Stimulated activated naive B cell treated with anti-CD40 and anti-IgM and Interleukin-4, amounts not matched to agents 10 μg/mL and 1 μg/mL and 100 μg/mL, for 72 hours (primary cell): ENCODE measurements at regions not wholly inside any gene's neighbourhood (a gene's known extent, or its start where the extent isn't known, plus 50 kb on each side); places are given as distances from the start of the nearest gene placed in this dataset.

ENCODE experiments used
- ATAC-seq, 2 donors: fragments of 150-1000 bp; cut with Tn5 transposase; replicated peaks; 2 replicates each; pipeline ENCODE4 v1.10.0; 2021; ENCODE audit warnings: moderate library complexity in 1 of 2
- DNase-seq: peaks from one replicate; pipeline ENCODE4 v3.0.0; 2021
- H3K27ac Mint-ChIP-seq: one replicate; pipeline ENCODE4 v1.8.0; 2022; ENCODE audit warnings: mild to moderate bottlenecking, mixed read lengths
- H3K27me3 Mint-ChIP-seq, 2 donors: one replicate each; pipeline ENCODE4 v1.8.0; 2022; ENCODE audit warnings: mixed read lengths in 2 of 2
- H3K36me3 Mint-ChIP-seq, 2 donors: one replicate each; pipeline ENCODE4 v1.8.0; 2022; ENCODE audit warnings: mixed read lengths in 2 of 2, mild to moderate bottlenecking in 1 of 2
- H3K4me1 Mint-ChIP-seq, 2 donors: one replicate each; pipeline ENCODE4 v1.8.0; 2022; ENCODE audit warnings: mixed read lengths in 2 of 2, mild to moderate bottlenecking in 1 of 2
- H3K4me3 Mint-ChIP-seq, 2 donors: one replicate each; pipeline ENCODE4 v1.8.0; 2022; ENCODE audit warnings: mild to moderate bottlenecking in 2 of 2, mixed read lengths in 2 of 2, moderate library complexity in 1 of 2
- H3K9me3 Mint-ChIP-seq, 2 donors: one replicate each; pipeline ENCODE4 v1.8.0; 2022; ENCODE audit warnings: mixed read lengths in 2 of 2, mild to moderate bottlenecking in 1 of 2

DNA sequence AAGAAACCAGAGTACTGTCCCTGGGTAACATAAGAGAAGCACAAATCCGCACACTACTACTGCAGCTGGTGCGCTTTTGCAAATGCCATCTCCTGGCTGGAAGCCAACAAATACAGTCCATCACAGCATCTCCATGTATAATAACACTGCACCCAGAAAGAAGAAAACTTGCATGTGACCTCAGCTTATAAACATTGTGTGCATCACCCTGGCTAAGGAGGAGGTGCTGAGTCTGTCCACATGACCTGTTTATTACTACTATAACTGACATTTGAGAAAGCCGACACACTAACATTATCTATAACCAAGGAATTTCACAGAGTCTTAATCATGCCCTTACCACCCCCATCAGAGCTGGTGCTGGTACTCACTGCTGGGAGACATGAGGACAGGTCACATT is 516.8 kb downstream of the CFAP47 start:
- Mint-ChIP-seq H3K9me3 (peaks cover 4 to 10% of the 10 kb centered on the region in 2 donors), H3K27me3 (no peaks in the 10 kb centered on the region), H3K4me3 (no peak overlapping the region), H3K27ac (no peak overlapping the region), H3K4me1 (no peaks in the 10 kb centered on the region), H3K36me3 (no peaks in the 10 kb centered on the region)
- ATAC-seq (no peak), DNase-seq (no peak)

DNA sequence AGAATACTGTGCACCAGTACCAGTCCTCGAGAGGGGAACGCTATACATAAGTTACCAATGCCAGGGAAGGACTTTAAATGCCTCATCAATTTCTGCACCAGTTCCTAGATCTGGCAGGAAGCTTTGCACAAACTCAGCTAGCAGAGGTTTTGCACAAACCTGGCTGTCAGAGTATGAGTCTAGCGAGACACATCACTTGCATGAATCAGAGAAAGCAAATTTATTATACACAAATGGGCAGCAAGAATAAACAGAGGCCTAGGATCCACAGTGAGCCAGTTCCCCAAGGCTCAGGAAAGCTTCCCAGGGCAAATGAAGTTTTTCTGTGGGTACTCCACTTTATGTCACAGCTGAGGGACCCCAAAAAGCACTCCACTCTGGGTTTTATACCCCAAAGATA is 523.5 kb downstream of the CFAP47 start:
- Mint-ChIP-seq H3K9me3 (peaks cover 0 to 5% of the 10 kb centered on the region in 2 donors), H3K27me3 (no peaks in the 10 kb centered on the region), H3K4me3 (no peak overlapping the region)

DNA sequence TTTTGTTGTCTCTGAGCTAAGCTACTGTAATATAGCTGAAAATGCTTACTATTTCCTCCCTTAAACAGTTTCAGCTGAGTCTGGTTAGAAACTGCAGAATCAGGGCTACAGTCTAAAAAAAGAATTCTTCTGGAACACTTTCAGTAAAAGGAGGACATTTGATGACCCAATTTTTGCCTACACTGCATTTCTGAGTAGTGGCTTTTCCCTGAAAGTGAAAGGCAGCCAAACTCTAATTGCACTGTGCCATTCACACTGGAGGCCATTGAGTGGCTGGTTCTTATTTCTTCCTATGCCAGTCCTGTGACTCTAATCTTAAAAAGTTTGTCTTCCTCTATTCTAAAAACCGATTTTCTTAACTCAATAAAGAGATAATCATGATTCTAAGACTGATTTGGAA is 526.0 kb downstream of the CFAP47 start:
- no peaks in the 10 kb centered on the region for H3K36me3 Mint-ChIP-seq
- H3K4me3 Mint-ChIP-seq, result no peak overlapping the region
- DNase-seq (no peak), ATAC-seq (no peak)
- H3K9me3 Mint-ChIP-seq, result peaks cover 0 to 2% of the 10 kb centered on the region in 2 donors
- H3K4me1 Mint-ChIP-seq, result no peaks in the 10 kb centered on the region
- H3K27ac Mint-ChIP-seq, result no peak overlapping the region
- H3K27me3 Mint-ChIP-seq, result no peaks in the 10 kb centered on the region

More for the DNA sequence above, 523.5 kb downstream of the CFAP47 start:
- DNase-seq (no peak), ATAC-seq (no peak)
- Mint-ChIP-seq H3K36me3 (no peaks in the 10 kb centered on the region), H3K27ac (no peak overlapping the region), H3K4me1 (no peaks in the 10 kb centered on the region)

DNA sequence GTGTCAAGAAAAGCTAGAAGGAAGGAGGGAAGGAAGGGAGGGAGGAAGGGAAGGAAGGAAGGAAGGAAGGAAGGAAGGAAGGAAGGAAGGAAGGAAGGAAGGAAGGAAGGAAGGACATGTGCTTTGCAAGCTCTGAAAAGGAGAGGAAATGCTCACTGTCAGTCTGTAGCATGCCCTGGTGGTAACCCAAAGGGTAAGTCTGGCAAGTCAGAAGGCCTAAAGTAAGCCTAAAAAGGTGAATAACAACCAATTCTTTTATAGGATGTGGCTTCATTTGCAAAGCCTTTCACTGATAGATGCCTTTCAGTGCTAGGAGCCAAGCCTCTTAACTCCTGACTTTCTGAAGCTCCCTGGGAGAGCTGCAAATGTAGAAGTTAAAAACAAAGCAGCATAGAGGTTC is 542.6 kb downstream of the CFAP47 start:
- H3K4me1 Mint-ChIP-seq, result no peaks in the 10 kb centered on the region
- ATAC-seq, result no peak
- no peaks in the 10 kb centered on the region for H3K36me3 Mint-ChIP-seq
- no peak for DNase-seq
- H3K4me3 Mint-ChIP-seq, result no peak overlapping the region
- H3K27ac Mint-ChIP-seq, result no peak overlapping the region
- no peaks in the 10 kb centered on the region for H3K27me3 Mint-ChIP-seq
- peaks cover 2 to 5% of the 10 kb centered on the region in 2 donors for H3K9me3 Mint-ChIP-seq

DNA sequence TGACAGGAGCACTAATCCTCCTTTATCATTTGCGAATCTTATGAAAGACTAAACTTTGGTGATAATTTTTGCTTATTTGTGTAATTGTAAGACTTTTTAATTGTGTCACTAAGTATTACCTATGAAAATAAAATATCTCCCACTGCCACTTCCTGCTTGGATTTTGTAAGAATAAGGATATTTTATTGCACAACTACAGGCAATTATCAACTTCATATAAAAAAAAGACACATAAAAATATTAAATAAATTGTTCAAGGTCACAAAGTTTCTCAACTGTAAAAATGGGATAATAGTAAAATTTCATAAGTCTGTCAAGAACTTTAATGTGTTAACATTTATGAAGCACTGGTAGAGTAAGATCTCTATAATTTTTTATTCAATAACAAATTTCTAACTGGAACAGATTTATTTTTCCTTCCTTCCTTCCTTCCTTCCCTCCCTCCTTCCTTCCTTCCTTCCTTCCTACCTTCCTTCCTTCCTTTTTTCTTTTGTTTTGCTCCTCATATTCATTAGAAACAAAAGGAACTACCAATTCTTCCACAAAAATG is 527.6 kb upstream of the FAM47C start:
- ATAC-seq (no peak), DNase-seq (no peak)
- no peaks in the 10 kb centered on the region for H3K9me3 Mint-ChIP-seq
- no peaks in the 10 kb centered on the region for H3K27me3 Mint-ChIP-seq
- H3K4me3 Mint-ChIP-seq, result no peak overlapping the region
- H3K4me1 Mint-ChIP-seq, result no peaks in the 10 kb centered on the region
- H3K36me3 Mint-ChIP-seq, result no peaks in the 10 kb centered on the region
- no peak overlapping the region for H3K27ac Mint-ChIP-seq

DNA sequence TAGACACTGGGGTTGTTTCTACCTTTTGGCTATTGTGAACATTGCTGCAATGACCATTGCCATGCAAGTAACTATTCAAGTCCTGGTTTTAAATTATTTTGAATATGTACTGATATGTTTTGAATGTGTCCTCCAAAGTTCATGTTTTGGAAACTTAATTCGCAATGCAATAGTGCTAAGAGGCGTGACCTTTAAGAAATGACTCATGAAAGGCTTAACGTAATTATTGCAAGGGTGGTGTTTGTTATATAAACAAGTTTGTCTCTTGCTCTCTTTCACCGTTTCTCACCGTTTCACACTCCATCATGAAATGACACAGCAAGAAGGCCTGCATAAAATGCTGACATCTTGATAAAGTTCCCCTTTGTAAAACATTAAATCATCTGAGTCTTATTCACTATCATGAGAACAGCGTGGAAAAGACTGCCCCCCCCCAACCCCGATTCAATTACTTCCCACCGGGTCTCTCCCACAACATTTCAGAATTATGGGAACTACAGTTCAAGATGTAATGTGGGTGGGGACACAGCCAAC is 506.9 kb upstream of the FAM47C start:
- no peaks in the 10 kb centered on the region for H3K4me1 Mint-ChIP-seq
- H3K27me3 Mint-ChIP-seq, result no peaks in the 10 kb centered on the region
- peaks cover 3 to 6% of the 10 kb centered on the region in 2 donors for H3K9me3 Mint-ChIP-seq
- H3K36me3 Mint-ChIP-seq, result no peaks in the 10 kb centered on the region
- DNase-seq (no peak), ATAC-seq (no peak)
- H3K27ac Mint-ChIP-seq, result no peak overlapping the region
- no peak overlapping the region for H3K4me3 Mint-ChIP-seq

DNA sequence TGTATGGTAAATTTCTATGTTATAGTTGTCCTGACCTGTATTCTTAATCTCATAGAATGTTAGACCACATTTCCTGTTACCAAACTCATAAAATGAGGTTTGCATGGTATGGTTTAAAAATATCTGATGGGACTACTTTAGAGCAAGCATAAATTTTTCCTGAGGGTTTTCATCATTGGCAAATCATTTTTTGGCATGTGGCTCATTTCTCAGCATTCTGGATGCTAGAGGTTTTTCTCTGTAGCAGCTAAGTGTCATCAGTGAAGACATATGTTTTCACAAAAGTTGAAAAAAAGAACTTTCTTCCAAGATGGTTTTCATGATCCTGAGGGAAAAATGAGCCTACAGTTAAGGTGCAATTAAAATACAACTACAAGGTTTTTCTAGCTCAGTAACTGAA is 503.5 kb upstream of the FAM47C start:
- H3K4me3 Mint-ChIP-seq, result no peak overlapping the region
- no peak overlapping the region for H3K27ac Mint-ChIP-seq
- H3K27me3 Mint-ChIP-seq, result no peaks in the 10 kb centered on the region
- ATAC-seq (no peak), DNase-seq (no peak)
- H3K9me3 Mint-ChIP-seq, result peaks cover 7 to 26% of the 10 kb centered on the region in 2 donors
- H3K4me1 Mint-ChIP-seq, result no peaks in the 10 kb centered on the region
- peaks cover 0 to 2% of the 10 kb centered on the region in 2 donors for H3K36me3 Mint-ChIP-seq

DNA sequence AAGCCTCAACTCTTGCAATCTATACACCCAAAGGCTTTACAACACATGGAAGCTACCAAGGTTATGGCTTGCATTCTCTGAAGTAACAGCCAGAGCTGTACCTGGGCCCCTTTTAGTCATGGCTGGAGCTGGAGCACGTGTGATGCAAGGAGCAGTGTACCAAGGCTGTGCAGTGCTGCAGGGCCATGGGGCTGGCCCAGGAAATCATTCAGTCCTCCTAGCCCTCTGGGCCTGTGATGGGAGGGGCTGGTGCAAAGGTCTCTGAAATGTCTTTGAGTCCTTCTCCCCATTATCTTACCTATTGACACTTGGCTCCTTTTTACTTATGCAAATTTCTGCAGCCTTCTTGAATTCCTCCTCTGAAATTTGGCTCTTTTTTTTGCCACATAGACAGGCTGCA is 500.1 kb upstream of the FAM47C start:
- Mint-ChIP-seq H3K27me3 (no peaks in the 10 kb centered on the region), H3K9me3 (peaks cover 4 to 21% of the 10 kb centered on the region in 2 donors), H3K27ac (no peak overlapping the region), H3K4me1 (no peaks in the 10 kb centered on the region), H3K36me3 (peaks cover 0 to 2% of the 10 kb centered on the region in 2 donors), H3K4me3 (no peak overlapping the region)
- no peak for ATAC-seq
- no peak for DNase-seq

DNA sequence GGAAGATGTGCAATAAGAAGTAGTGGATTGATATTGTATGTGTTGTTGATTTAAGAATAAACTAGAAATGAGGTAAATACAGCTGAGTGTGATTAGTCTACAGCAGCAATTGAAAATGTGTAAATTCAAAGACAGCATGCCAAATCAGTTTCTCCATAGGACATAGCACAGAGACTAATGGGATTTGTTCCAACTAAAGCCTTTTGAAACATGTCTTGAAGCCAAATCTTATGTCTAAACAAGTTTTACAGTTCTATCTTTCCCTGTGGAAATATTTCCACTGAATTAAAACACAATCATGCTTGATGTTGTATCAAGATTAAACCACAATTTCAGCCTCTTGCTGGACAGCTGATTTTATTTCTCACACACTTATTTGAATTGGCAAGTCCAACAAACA is 497.4 kb upstream of the FAM47C start:
- Mint-ChIP-seq H3K27me3 (no peaks in the 10 kb centered on the region), H3K4me3 (no peak overlapping the region), H3K27ac (no peak overlapping the region), H3K36me3 (peaks cover 0 to 2% of the 10 kb centered on the region in 2 donors), H3K4me1 (no peaks in the 10 kb centered on the region), H3K9me3 (peaks cover 4 to 27% of the 10 kb centered on the region in 2 donors)
- DNase-seq (no peak), ATAC-seq (no peak)

DNA sequence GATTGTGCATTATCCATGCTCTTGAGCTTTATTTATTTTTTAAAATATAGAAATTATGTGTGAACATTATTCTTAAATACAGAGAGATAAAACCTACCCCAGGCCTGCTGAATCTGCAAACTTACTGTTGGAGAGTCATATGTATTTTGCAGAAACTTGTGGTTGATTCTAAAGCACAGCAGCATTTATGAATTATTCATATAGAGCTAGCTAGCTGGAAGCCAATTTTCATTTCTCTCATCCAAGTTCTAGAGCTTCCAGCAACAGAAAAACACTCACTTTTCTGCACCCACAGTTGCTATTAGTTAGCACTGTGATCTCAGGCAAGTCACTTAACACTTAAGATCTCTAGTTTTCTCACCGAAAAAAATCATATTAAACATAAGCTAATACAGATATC is 479.5 kb upstream of the FAM47C start:
- H3K36me3 Mint-ChIP-seq, result no peaks in the 10 kb centered on the region
- no peak for DNase-seq

DNA sequence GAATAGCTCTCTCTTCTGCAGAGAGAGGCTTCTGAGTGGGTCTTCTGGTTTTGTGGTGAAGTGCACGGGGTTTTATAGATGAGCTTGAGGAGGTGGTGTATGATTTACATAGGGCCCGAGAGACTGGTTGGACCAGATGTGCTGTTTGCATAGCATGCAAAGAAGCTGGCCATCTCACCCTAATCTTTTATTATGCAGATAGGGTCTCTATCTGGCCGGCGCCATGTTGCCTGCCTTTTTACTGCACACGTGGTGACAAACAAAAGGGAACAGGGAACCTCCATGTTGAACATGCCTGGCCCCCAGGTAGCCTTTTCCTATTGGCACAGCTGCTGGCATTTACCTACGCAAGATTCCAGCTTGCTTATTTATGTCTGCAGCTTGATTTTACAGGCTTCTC is 473.3 kb upstream of the FAM47C start:
- Mint-ChIP-seq H3K9me3 (no peaks in the 10 kb centered on the region), H3K36me3 (no peaks in the 10 kb centered on the region), H3K4me1 (no peaks in the 10 kb centered on the region), H3K27ac (no peak overlapping the region), H3K27me3 (no peaks in the 10 kb centered on the region), H3K4me3 (no peak overlapping the region)
- DNase-seq (no peak), ATAC-seq (no peak)

More for the DNA sequence above, 479.5 kb upstream of the FAM47C start:
- ATAC-seq, result no peak
- H3K4me3 Mint-ChIP-seq, result no peak overlapping the region
- H3K27me3 Mint-ChIP-seq, result no peaks in the 10 kb centered on the region
- H3K4me1 Mint-ChIP-seq, result no peaks in the 10 kb centered on the region
- H3K9me3 Mint-ChIP-seq, result no peaks in the 10 kb centered on the region
- H3K27ac Mint-ChIP-seq, result no peak overlapping the region

DNA sequence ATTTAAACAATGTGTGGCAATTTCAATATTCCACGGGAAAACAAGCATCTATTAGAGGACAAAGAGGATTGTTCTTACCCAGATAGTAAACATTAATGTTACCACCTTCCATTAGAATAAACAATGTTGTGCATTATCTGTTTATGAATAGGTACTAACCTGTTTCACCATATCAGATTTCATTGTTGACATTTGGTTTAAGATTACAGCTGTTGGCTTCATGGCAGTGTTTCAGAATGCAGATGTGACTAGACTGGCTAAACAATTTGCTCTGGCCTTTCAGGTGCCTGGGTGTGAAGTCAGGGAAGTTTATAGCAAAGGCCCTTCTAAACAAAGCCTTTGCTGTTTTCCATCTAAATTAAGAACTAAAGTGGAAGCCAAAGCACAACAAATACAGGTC is 464.7 kb upstream of the FAM47C start:
- Mint-ChIP-seq H3K36me3 (no peaks in the 10 kb centered on the region), H3K4me1 (no peaks in the 10 kb centered on the region), H3K9me3 (peaks cover 2 to 3% of the 10 kb centered on the region in 2 donors), H3K4me3 (no peak overlapping the region), H3K27me3 (no peaks in the 10 kb centered on the region), H3K27ac (no peak overlapping the region)
- ATAC-seq (no peak), DNase-seq (no peak)

DNA sequence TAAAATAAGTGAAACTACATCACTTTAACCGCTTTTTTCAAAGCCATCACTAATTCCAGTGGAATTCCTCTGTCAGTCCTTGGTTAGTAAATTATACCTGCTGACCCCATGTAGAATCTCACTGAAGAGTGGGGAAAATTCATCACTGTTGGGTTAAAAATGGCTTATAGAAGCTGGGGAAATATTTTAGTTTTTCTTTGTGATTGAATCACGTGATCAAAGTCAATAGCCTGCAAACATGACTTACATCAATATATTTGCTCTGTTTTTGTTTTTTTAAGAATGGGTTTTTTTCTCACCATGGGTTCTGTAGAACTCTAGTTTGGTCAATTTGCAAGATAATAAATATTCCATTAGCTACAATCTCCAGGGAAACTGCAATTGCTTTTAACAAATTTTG is 445.2 kb upstream of the FAM47C start:
- Mint-ChIP-seq H3K4me1 (no peaks in the 10 kb centered on the region), H3K27ac (no peak overlapping the region), H3K36me3 (no peaks in the 10 kb centered on the region), H3K9me3 (peaks cover 0 to 5% of the 10 kb centered on the region in 2 donors), H3K27me3 (no peaks in the 10 kb centered on the region), H3K4me3 (no peak overlapping the region)
- DNase-seq, result no peak
- ATAC-seq, result no peak

DNA sequence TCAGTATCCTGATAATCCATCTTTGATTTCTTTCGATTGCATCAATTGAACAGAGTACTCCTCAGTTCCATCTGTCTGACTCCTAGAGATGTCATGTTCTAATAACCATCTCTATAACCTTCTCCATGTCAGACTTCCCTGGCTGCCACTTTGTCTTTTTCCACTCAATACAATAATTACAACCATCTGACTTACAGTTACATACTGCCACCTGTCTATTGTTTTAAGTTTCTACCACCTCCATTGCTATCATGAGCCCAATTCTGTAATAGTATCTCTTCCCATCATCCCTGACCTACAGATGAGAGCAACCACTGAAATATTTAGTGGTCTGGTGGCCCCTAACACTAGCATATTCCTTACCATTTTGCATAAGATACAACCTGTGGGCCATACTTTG is 439.2 kb upstream of the FAM47C start:
- Mint-ChIP-seq H3K27me3 (no peaks in the 10 kb centered on the region), H3K9me3 (no peaks in the 10 kb centered on the region), H3K4me1 (no peaks in the 10 kb centered on the region), H3K4me3 (no peak overlapping the region), H3K27ac (no peak overlapping the region), H3K36me3 (no peaks in the 10 kb centered on the region)
- DNase-seq (no peak), ATAC-seq (no peak)

DNA sequence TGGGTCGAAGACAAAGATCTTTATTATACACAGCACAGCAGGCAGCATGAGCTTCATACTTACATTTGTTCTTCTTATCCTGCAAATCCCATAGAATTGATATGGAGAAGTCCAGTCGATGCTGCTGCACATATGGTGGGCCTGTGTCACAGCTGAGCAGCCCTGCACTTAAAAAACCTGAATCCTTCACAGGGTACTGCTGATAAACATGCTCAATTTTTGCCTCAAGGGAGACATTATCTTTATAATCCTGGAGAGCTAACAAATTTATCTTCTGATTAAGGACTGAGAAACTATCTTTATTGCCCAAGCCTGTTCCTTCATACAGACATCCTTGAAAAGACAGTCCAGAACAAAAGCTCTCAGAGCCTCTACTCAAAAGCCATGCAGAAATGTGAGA is 434.4 kb upstream of the FAM47C start:
- no peak overlapping the region for H3K4me3 Mint-ChIP-seq
- H3K27ac Mint-ChIP-seq, result no peak overlapping the region
- H3K9me3 Mint-ChIP-seq, result peaks cover 0 to 2% of the 10 kb centered on the region in 2 donors
- no peaks in the 10 kb centered on the region for H3K4me1 Mint-ChIP-seq
- H3K27me3 Mint-ChIP-seq, result no peaks in the 10 kb centered on the region
- no peaks in the 10 kb centered on the region for H3K36me3 Mint-ChIP-seq
- DNase-seq (no peak), ATAC-seq (no peak)

DNA sequence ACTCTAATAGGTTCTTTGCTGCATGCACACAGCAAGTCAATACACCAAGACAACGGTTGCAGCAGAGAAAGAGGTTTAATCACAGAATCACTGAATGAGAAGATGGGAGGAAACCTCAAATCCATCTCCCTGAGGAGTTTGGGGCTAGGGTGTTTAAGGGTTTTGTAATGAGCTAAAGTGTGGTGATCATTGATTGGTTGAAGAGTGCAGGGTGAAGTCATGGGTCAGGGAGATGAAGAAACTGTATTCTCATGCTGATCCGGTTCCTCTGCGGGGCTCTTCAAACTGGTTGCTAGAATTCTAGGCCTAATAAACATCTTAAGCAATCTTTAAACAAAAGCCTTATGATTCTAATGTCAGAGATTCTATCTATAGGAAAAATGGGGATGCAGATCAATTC is 432.5 kb upstream of the FAM47C start:
- DNase-seq (no peak), ATAC-seq (no peak)
- H3K4me1 Mint-ChIP-seq, result no peaks in the 10 kb centered on the region
- H3K27me3 Mint-ChIP-seq, result no peaks in the 10 kb centered on the region
- no peak overlapping the region for H3K4me3 Mint-ChIP-seq
- H3K36me3 Mint-ChIP-seq, result no peaks in the 10 kb centered on the region
- H3K9me3 Mint-ChIP-seq, result peaks cover 0 to 2% of the 10 kb centered on the region in 2 donors
- H3K27ac Mint-ChIP-seq, result no peak overlapping the region
